ENCODE measurements at regions not wholly inside any gene's neighbourhood (a gene's known extent, or its start where the extent isn't known, plus 50 kb on each side); places are given as distances from the start of the nearest gene placed in this dataset.

- H3K4me3 Mint-ChIP-seq (ENCODE audit: low read depth, unreplicated experiment): no peak overlapping the region
- no TSS peak for BruUV-seq (replicated peaks)
- intact Hi-C loops (cut with micrococcal nuclease; ENCODE audit: unreplicated experiment): no loop called here
- no peak overlapping the region for H3K27ac Mint-ChIP-seq (ENCODE audit: unreplicated experiment)
- no peaks in the 10 kb centered on the region for H3K36me3 Mint-ChIP-seq (ENCODE audit: insufficient read depth, unreplicated experiment)
- no peak for DNase-seq
- H3K9me3 Mint-ChIP-seq (ENCODE audit: low read depth, unreplicated experiment): no peaks in the 10 kb centered on the region
- no peak for TF ChIP-seq CTCF (IDR thresholded peaks at IDR 0.05; ENCODE audit: unreplicated experiment)
- CTCF ChIA-PET: no interaction called here
- H3K4me1 Mint-ChIP-seq (ENCODE audit: low read depth, unreplicated experiment): peaks cover 9% of the 10 kb centered on the region
- H3K27me3 Mint-ChIP-seq (ENCODE audit: unreplicated experiment): no peaks in the 10 kb centered on the region
Observed at GRCh38 chr20:10916312-10916711, 242.5 kb upstream of the JAG1 start.

- no TSS peak for BruUV-seq (replicated peaks)
- Mint-ChIP-seq H3K36me3 (ENCODE audit: insufficient read depth, unreplicated experiment) (no peaks in the 10 kb centered on the region), H3K4me1 (ENCODE audit: low read depth, unreplicated experiment) (peaks cover 14% of the 10 kb centered on the region), H3K27me3 (ENCODE audit: unreplicated experiment) (no peaks in the 10 kb centered on the region), H3K9me3 (ENCODE audit: low read depth, unreplicated experiment) (no peaks in the 10 kb centered on the region), H3K27ac (ENCODE audit: unreplicated experiment) (no peak overlapping the region), H3K4me3 (ENCODE audit: low read depth, unreplicated experiment) (no peak overlapping the region)
- no peak for DNase-seq
- intact Hi-C loops (cut with micrococcal nuclease; ENCODE audit: unreplicated experiment): no loop called here
- TF ChIP-seq CTCF (IDR thresholded peaks at IDR 0.05; ENCODE audit: unreplicated experiment): no peak
- CTCF ChIA-PET: no interaction called here
Observed at GRCh38 chr20:10917826-10918225, 244.0 kb upstream of the JAG1 start.

- Mint-ChIP-seq H3K9me3 (ENCODE audit: low read depth, unreplicated experiment) (no peaks in the 10 kb centered on the region), H3K4me3 (ENCODE audit: low read depth, unreplicated experiment) (no peak overlapping the region), H3K27ac (ENCODE audit: unreplicated experiment) (no peak overlapping the region), H3K4me1 (ENCODE audit: low read depth, unreplicated experiment) (peaks cover 29% of the 10 kb centered on the region), H3K27me3 (ENCODE audit: unreplicated experiment) (no peaks in the 10 kb centered on the region), H3K36me3 (ENCODE audit: insufficient read depth, unreplicated experiment) (no peaks in the 10 kb centered on the region)
- no peak for TF ChIP-seq CTCF (IDR thresholded peaks at IDR 0.05; ENCODE audit: unreplicated experiment)
- DNase-seq: no peak
- CTCF ChIA-PET: interaction anchor here (0.6 kb wide), 1 partner anchor 247 kb away, joined by 7 read pairs; no protein-coding TSS in a partner anchor
- intact Hi-C loops (cut with micrococcal nuclease; ENCODE audit: unreplicated experiment): no loop called here
- BruUV-seq (replicated peaks): no TSS peak
Observed at GRCh38 chr20:10919396-10920140, 245.8 kb upstream of the JAG1 start.

- H3K27ac Mint-ChIP-seq (ENCODE audit: unreplicated experiment): no peak overlapping the region
- intact Hi-C loops (cut with micrococcal nuclease; ENCODE audit: unreplicated experiment): no loop called here
- peaks cover 29% of the 10 kb centered on the region for H3K4me1 Mint-ChIP-seq (ENCODE audit: low read depth, unreplicated experiment)
- DNase-seq: no peak
- H3K4me3 Mint-ChIP-seq (ENCODE audit: low read depth, unreplicated experiment): no peak overlapping the region
- CTCF ChIA-PET: interaction anchor here (0.6 kb wide), 1 partner anchor 248 kb away, joined by 7 read pairs; no protein-coding TSS in a partner anchor
- H3K9me3 Mint-ChIP-seq (ENCODE audit: low read depth, unreplicated experiment): no peaks in the 10 kb centered on the region
- H3K36me3 Mint-ChIP-seq (ENCODE audit: insufficient read depth, unreplicated experiment): no peaks in the 10 kb centered on the region
- no peak for TF ChIP-seq CTCF (IDR thresholded peaks at IDR 0.05; ENCODE audit: unreplicated experiment)
- no TSS peak for BruUV-seq (replicated peaks)
- no peaks in the 10 kb centered on the region for H3K27me3 Mint-ChIP-seq (ENCODE audit: unreplicated experiment)
Observed at GRCh38 chr20:10920396-10920795, 246.6 kb upstream of the JAG1 start.

Data from Calu3 (cell line).